Panc1 (cell line): ENCODE measurements at regions not wholly inside any gene's neighbourhood (a gene's known extent, or its start where the extent isn't known, plus 50 kb on each side); places are given as distances from the start of the nearest gene placed in this dataset.

Source experiments
- ATAC-seq: fragments of 200-7000 bp; cut with Tn5 transposase; 2 replicates; pipeline ENCODE4 v1.9.1; 2020; ENCODE audit warnings: mild to moderate bottlenecking, moderate library complexity
- BruUV-seq: library from RNA; stranded (reverse); fragments of 400-500 nt; replicated peaks from 2 replicates; lab custom pipeline; 2021; lab: Mats Ljungman, UMichigan
- CTCF ChIA-PET: fragments of 300-600 bp; sonication (Branson Sonifier 250); formaldehyde crosslinking; loops from one replicate; lab custom pipeline; 2022; ENCODE audit warnings: antibody characterized with exemption; lab: Charles Lee
- POLR2A ChIA-PET: fragments of 300-600 bp; sonication (Branson Sonifier 250); formaldehyde crosslinking; loops from one replicate; lab custom pipeline; 2022; ENCODE audit warnings: antibody characterized with exemption; lab: Charles Lee
- DNase-seq: peaks from one replicate; pipeline ENCODE4 v3.0.0-alpha.2; 2010; ENCODE audit warnings: low read depth, low spot score
- H3K27ac ChIP-seq: 2 replicates; pipeline ENCODE4 v1.5.1; 2011; ENCODE audit warnings: mild to moderate bottlenecking, low read length, inconsistent platforms
- H3K27me3 ChIP-seq: fragments of 200-500 bp; sonication (Bioruptor generic); 2 replicates; pipeline ENCODE4 v1.6.0; 2014; ENCODE audit warnings: low read length, inconsistent platforms; ENCODE audit not compliant: control insufficient read depth, insufficient read depth
- H3K36me3 ChIP-seq: fragments of 200-500 bp; sonication (Bioruptor generic); 2 replicates; pipeline ENCODE4 v1.5.1; 2014; ENCODE audit warnings: inconsistent platforms, mild to moderate bottlenecking, low read length, moderate library complexity; ENCODE audit not compliant: control insufficient read depth, insufficient read depth
- H3K4me1 ChIP-seq: 2 replicates; pipeline ENCODE4 v1.5.1; 2011; ENCODE audit warnings: inconsistent platforms, mild to moderate bottlenecking, low read length, moderate library complexity; ENCODE audit not compliant: control insufficient read depth, insufficient read depth
- H3K4me3 ChIP-seq, 2 experiments: 2 replicates each; pipeline ENCODE4 v1.5.1; 2011 to 2012; ENCODE audit warnings: low read depth in 2 of 2, low read length in 2 of 2, mild to moderate bottlenecking in 2 of 2, inconsistent platforms in 1 of 2, moderate library complexity in 1 of 2
- H3K9me3 ChIP-seq: fragments of 200-500 bp; sonication (Bioruptor generic); 2 replicates; pipeline ENCODE4 v1.5.1; 2014; ENCODE audit warnings: low read depth, mild to moderate bottlenecking, inconsistent platforms, low read length, moderate library complexity; ENCODE audit not compliant: control insufficient read depth, insufficient read depth
- POLR2AphosphoS5 ChIP-seq: IDR thresholded peaks from 2 replicates; pipeline ENCODE4 v1.6.1; 2012; ENCODE audit warnings: mild to moderate bottlenecking, low read depth, low read length, moderate library complexity
- SIN3A ChIP-seq: IDR thresholded peaks from 2 replicates; pipeline ENCODE4 v1.6.1; 2012; ENCODE audit warnings: low read depth, mild to moderate bottlenecking, low read length, moderate library complexity, borderline replicate concordance; ENCODE audit not compliant: insufficient read depth
- TCF7L2 ChIP-seq: IDR thresholded peaks from 2 replicates; pipeline ENCODE4 v1.6.1; 2011; ENCODE audit warnings: mild to moderate bottlenecking, low read depth, low read length, inconsistent platforms
- in situ Hi-C: cut with HindIII; loops from 2 replicates; pipeline ENCODE4 v1.10.0; 2016; ENCODE audit warnings: low sequenced_read_pairs, low pct_unique_long_range_greater_than_20kb
- intact Hi-C: fragments of 100-400 bp; cut with micrococcal nuclease; formaldehyde crosslinking; loops from one replicate; pipeline ENCODE4 v1.10.0; 2022; ENCODE audit not compliant: unreplicated experiment
- TF ChIP-seq, protein P1 (sequence below): fragments of 450-650 bp; IDR thresholded peaks from 2 replicates; pipeline ENCODE4 v1.5.1; 2017; ENCODE audit warnings: mild to moderate bottlenecking
- TF ChIP-seq, protein P2 (sequence below), 2 experiments: IDR thresholded peaks; 2 replicates each; pipeline ENCODE4 v1.6.1; 2011 to 2012; ENCODE audit warnings: low read depth in 2 of 2, control low read depth in 1 of 2, low read length in 1 of 2, mild to moderate bottlenecking in 1 of 2, moderate library complexity in 1 of 2; ENCODE audit not compliant: insufficient read depth in 1 of 2

DNA sequence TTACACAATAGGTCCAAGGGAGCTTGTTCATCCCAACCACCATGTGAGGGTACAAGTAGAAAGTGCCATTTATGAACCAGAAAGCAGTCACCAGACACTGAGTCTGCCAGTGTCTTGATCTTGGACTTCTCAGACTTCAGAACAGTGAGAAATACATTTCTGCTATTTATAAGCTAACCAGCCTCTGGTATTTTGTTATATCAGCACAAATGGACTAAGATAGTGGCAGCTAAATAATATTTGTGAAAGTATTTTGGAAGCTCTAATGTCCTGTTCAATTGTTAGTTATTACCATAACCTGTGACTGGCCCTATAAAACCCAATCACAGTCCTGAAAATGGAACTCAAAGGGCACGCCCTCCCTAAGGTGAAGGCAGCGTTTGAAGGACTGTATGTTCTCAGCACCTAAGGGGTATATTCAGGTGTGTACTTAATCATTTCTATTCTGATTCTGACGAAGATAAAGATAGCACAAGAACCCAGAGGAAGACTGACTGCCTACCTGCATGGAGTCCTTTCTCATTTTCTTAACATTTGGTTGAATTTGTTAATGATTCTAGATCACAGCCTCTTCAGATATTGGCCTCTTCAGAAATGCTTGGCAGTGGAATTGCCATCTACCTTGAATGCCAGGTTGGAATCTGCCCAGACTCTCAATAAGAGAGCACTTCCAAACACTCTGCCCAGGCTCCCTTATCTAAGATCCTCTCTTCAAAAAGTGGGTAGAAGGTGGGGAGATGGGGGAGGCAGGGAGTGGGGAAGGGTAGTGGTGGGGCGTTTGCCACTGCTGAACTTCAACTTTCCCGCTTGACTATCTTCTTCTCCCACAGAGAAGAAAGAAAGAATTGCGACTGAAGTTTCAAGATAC lies 104.0 kb upstream of the PPP2R5A start:
- H3K4me3 ChIP-seq = no peak overlapping the region
- no peaks in the 10 kb centered on the region for H3K36me3 ChIP-seq
- intact Hi-C loops (no loop called here), in situ Hi-C loops (no loop called here)
- POLR2A ChIA-PET = no interaction called here
- H3K27me3 ChIP-seq = no peaks in the 10 kb centered on the region
- CTCF ChIA-PET = no interaction called here
- ATAC-seq = no peak
- TF ChIP-seq POLR2AphosphoS5 (no peak), TCF7L2 (no peak), SIN3A (no peak)
- TF ChIP-seq, protein P1, sequence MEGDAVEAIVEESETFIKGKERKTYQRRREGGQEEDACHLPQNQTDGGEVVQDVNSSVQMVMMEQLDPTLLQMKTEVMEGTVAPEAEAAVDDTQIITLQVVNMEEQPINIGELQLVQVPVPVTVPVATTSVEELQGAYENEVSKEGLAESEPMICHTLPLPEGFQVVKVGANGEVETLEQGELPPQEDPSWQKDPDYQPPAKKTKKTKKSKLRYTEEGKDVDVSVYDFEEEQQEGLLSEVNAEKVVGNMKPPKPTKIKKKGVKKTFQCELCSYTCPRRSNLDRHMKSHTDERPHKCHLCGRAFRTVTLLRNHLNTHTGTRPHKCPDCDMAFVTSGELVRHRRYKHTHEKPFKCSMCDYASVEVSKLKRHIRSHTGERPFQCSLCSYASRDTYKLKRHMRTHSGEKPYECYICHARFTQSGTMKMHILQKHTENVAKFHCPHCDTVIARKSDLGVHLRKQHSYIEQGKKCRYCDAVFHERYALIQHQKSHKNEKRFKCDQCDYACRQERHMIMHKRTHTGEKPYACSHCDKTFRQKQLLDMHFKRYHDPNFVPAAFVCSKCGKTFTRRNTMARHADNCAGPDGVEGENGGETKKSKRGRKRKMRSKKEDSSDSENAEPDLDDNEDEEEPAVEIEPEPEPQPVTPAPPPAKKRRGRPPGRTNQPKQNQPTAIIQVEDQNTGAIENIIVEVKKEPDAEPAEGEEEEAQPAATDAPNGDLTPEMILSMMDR = no peak
- TF ChIP-seq, protein P2, sequence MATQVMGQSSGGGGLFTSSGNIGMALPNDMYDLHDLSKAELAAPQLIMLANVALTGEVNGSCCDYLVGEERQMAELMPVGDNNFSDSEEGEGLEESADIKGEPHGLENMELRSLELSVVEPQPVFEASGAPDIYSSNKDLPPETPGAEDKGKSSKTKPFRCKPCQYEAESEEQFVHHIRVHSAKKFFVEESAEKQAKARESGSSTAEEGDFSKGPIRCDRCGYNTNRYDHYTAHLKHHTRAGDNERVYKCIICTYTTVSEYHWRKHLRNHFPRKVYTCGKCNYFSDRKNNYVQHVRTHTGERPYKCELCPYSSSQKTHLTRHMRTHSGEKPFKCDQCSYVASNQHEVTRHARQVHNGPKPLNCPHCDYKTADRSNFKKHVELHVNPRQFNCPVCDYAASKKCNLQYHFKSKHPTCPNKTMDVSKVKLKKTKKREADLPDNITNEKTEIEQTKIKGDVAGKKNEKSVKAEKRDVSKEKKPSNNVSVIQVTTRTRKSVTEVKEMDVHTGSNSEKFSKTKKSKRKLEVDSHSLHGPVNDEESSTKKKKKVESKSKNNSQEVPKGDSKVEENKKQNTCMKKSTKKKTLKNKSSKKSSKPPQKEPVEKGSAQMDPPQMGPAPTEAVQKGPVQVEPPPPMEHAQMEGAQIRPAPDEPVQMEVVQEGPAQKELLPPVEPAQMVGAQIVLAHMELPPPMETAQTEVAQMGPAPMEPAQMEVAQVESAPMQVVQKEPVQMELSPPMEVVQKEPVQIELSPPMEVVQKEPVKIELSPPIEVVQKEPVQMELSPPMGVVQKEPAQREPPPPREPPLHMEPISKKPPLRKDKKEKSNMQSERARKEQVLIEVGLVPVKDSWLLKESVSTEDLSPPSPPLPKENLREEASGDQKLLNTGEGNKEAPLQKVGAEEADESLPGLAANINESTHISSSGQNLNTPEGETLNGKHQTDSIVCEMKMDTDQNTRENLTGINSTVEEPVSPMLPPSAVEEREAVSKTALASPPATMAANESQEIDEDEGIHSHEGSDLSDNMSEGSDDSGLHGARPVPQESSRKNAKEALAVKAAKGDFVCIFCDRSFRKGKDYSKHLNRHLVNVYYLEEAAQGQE (IDR thresholded peaks at IDR 0.05; ENCODE audit: insufficient read depth in 1 of 2, low read depth in 2 of 2, low read length in 1 of 2) = no peak
- no TSS peak for BruUV-seq
- no peaks in the 10 kb centered on the region for H3K4me1 ChIP-seq
- DNase-seq = no peak
- no peak overlapping the region for H3K27ac ChIP-seq
- H3K9me3 ChIP-seq = no peaks in the 10 kb centered on the region

GRCh38 chr1:212182171-212182570 lies 103.0 kb upstream of the PPP2R5A start:
- intact Hi-C loops = no loop called here
- TF ChIP-seq, protein P2 (IDR thresholded peaks at IDR 0.05; ENCODE audit: insufficient read depth in 1 of 2, low read depth in 2 of 2, low read length in 1 of 2) = no peak
- TF ChIP-seq, protein P1 = no peak
- no peak for TF ChIP-seq POLR2AphosphoS5
- in situ Hi-C loops = no loop called here
- no peak for DNase-seq
- BruUV-seq = no TSS peak
- ATAC-seq = no peak
- H3K9me3 ChIP-seq = no peaks in the 10 kb centered on the region
- CTCF ChIA-PET = no interaction called here
- POLR2A ChIA-PET = no interaction called here
- no peaks in the 10 kb centered on the region for H3K36me3 ChIP-seq
- H3K4me1 ChIP-seq = no peaks in the 10 kb centered on the region
- no peak overlapping the region for H3K27ac ChIP-seq
- H3K27me3 ChIP-seq = no peaks in the 10 kb centered on the region
- no peak overlapping the region for H3K4me3 ChIP-seq
